K562 (cell line): ENCODE measurements at regions not wholly inside any gene's neighbourhood (a gene's known extent, or its start where the extent isn't known, plus 50 kb on each side); places are given as distances from the start of the nearest gene placed in this dataset.

Source experiments
- ATF7 ChIP-seq: fragments of 450-650 bp; IDR thresholded peaks from 2 replicates; pipeline ENCODE4 v1.7.1; 2014; ENCODE audit warnings: mild to moderate bottlenecking, moderate library complexity
- CEBPB ChIP-seq: fragments of 450-650 bp; IDR thresholded peaks from 2 replicates; pipeline ENCODE4 v1.6.1; 2016; ENCODE audit warnings: missing genetic modification characterization, missing compliant biosample characterization
- CHD7 ChIP-seq: fragments of 200-600 bp; sonication (generic); IDR thresholded peaks from one replicate; pipeline ENCODE4 v1.6.1; 2012; ENCODE audit warnings: mild to moderate bottlenecking, low read depth, low read length, inconsistent platforms
- EP400 ChIP-seq: fragments of 450-650 bp; IDR thresholded peaks from 2 replicates; pipeline ENCODE4 v1.6.1; 2017; ENCODE audit warnings: antibody characterized with exemption, mild to moderate bottlenecking, moderate library complexity
- L3MBTL2 ChIP-seq: fragments of 450-650 bp; IDR thresholded peaks from 2 replicates; pipeline ENCODE4 v1.6.1; 2016; ENCODE audit warnings: mild to moderate bottlenecking, moderate library complexity
- MYC ChIP-seq, 2 experiments: fragments of 250-450 bp in 1 of 2; sonication (Bioruptor Pico) in 1 of 2; IDR thresholded peaks; 2 replicates each; pipeline versions ENCODE4 v1.5.1 to v1.6.1; 2012 to 2021; ENCODE audit warnings: low read depth in 2 of 2, borderline replicate concordance in 1 of 2, improper control_type of control experiment in 1 of 2, low read length in 1 of 2, mild to moderate bottlenecking in 1 of 2, moderate library complexity in 1 of 2
- PURB ChIP-seq: sonication (generic); formaldehyde crosslinking; IDR thresholded peaks from 2 replicates; pipeline ENCODE4 v1.9.0; 2021; ENCODE audit warnings: low read depth, mild to moderate bottlenecking, missing genetic modification reagents
- RCOR1 ChIP-seq, 2 experiments: IDR thresholded peaks; 2 replicates each; pipeline ENCODE4 v1.6.1; 2012; ENCODE audit warnings: low read depth in 2 of 2, low read length in 2 of 2, borderline replicate concordance in 1 of 2, improper control_type of control experiment in 1 of 2
- SOX6 ChIP-seq: fragments of 450-650 bp; IDR thresholded peaks from 2 replicates; pipeline ENCODE4 v1.6.1; 2014; ENCODE audit warnings: mild to moderate bottlenecking
- TAL1 ChIP-seq: fragments of 450-650 bp; IDR thresholded peaks from 2 replicates; pipeline ENCODE4 v1.6.1; 2016; ENCODE audit warnings: mild to moderate bottlenecking
- ZBTB26 ChIP-seq: fragments of 450-650 bp; formaldehyde crosslinking; IDR thresholded peaks from 2 replicates; pipeline ENCODE4 v1.4.0; 2022; ENCODE audit warnings: missing genetic modification characterization
- ZEB2 ChIP-seq: fragments of 450-650 bp; IDR thresholded peaks from 2 replicates; pipeline ENCODE4 v1.6.1; 2016
- ZNF133 ChIP-seq: fragments of 250-450 bp; sonication (Bioruptor Pico); IDR thresholded peaks from 2 replicates; pipeline ENCODE4 v1.4.0; 2020; ENCODE audit warnings: mild to moderate bottlenecking
- ZNF140 ChIP-seq: fragments of 250-450 bp; sonication (Bioruptor Pico); IDR thresholded peaks from 2 replicates; pipeline ENCODE4 v1.8.0; 2021; ENCODE audit warnings: moderate library complexity, mild to moderate bottlenecking, inconsistent platforms
- ZNF766 ChIP-seq: fragments of 200-800 bp; sonication (Bioruptor generic); conservative IDR thresholded peaks from 2 replicates; pipeline ENCODE4 v1.6.1; 2016; ENCODE audit warnings: missing genetic modification characterization, missing compliant biosample characterization

GRCh38 chr5:158020555-158021418 lies 161.8 kb upstream of the CLINT1 start (continued):
- TF ChIP-seq CHD7 (no peak), MYC (IDR thresholded peaks at IDR 0.05; ENCODE audit: low read depth, low read length) (peak; percentile 50; the same call in 1 of the 2 replicates), MYC (CRISPR knock-in tag; IDR thresholded peaks at IDR 0.05; ENCODE audit: borderline replicate concordance, low read depth) (no peak), ZBTB26 (CRISPR knock-in tag) (no peak), EP400 (peak; percentile 17; the same call in 1 of the 2 replicates), ZEB2 (no peak), PURB (no peak), ATF7 (peak; percentile 70), ZNF766 (CRISPR knock-in tag) (peak; percentile 40), RCOR1 (IDR thresholded peaks at IDR 0.05; ENCODE audit: borderline replicate concordance in 1 of 2, low read depth in 2 of 2, low read length in 2 of 2) (peak in 1 of 2 experiments; percentile 42; a peak in 1 of 4 replicates), L3MBTL2 (peak; percentile 37; the same call in 1 of the 2 replicates), ZNF140 (no peak), TAL1 (peak; percentile 36; the same call in 1 of the 2 replicates), ZNF133 (CRISPR knock-in tag) (no peak), SOX6 (peak; percentile 53; the same call in 1 of the 2 replicates), CEBPB (tag) (peak; percentile 66; the same call in 1 of the 2 replicates)
